ENCODE measurements at regions not wholly inside any gene's neighbourhood (a gene's known extent, or its start where the extent isn't known, plus 50 kb on each side); places are given as distances from the start of the nearest gene placed in this dataset.

DNA sequence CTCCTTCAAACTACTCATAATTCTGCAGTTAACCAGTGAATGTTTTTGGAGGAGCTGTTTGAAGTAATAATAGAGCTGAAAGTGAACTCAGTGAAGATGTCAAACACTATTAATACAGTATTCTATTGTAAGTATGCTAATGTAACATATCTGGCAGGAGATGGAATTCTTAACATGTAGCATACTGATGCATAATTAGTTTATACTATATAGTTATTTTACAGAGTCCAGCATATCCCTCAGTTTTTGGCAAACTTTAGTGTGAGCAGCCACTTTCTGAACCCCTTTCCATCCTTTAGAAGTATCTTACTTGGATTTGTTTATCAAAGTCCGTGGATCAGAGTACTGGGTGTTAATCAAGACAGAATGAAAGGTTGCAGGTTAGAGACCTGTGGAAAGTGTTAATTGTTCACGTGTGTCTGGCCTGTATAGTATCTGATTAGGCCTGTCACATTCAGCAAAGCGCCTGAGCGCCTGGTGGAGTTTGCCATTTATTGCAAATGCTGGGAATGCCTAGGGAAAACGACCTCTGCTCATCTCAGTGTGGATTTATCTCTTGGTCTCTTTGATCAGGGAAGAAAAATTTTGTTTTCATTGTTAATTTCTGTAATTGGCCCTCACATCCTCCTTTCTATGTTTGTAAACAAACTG lies 251.7 kb upstream of the MAD2L1 start:
- ATAC-seq (replicated peaks; ENCODE audit: extremely low read depth, poor library complexity, severe bottlenecking) (no peak), DNase-seq (ENCODE audit: low spot score in 2 of 2) (no peak)
- Mint-ChIP-seq H3K4me3 (no peak overlapping the region), H3K27me3 (no peaks in the 10 kb centered on the region), H3K4me1 (no peaks in the 10 kb centered on the region), H3K36me3 (ENCODE audit: insufficient read depth) (no peaks in the 10 kb centered on the region), H3K27ac (ENCODE audit: low read depth) (no peak overlapping the region), H3K9me3 (peaks cover 10% of the 10 kb centered on the region)

DNA sequence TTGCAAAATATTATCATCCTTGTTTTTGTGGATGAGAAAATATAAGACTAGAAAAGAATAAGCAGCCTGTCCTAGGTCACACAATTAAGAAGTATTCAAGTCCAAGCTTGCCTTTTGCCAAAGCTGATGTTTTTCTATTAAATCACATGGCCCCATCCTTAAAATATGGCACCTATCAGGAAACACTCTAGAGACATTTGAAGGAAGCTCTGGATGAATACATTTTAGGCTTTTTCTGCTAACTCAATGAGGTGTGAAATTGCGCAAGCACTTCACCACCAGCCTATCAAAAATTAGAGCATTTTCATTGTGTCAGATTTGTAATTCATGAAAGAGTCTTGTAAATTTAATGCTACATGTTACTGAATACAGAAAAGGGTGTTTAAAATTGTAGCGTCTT lies 251.1 kb upstream of the MAD2L1 start:
- Mint-ChIP-seq H3K9me3 (peaks cover 10% of the 10 kb centered on the region), H3K27ac (ENCODE audit: low read depth) (no peak overlapping the region), H3K36me3 (ENCODE audit: insufficient read depth) (no peaks in the 10 kb centered on the region), H3K4me1 (no peaks in the 10 kb centered on the region), H3K4me3 (no peak overlapping the region), H3K27me3 (no peaks in the 10 kb centered on the region)
- ATAC-seq (replicated peaks; ENCODE audit: extremely low read depth, poor library complexity, severe bottlenecking) (no peak), DNase-seq (ENCODE audit: low spot score in 2 of 2) (no peak)

DNA sequence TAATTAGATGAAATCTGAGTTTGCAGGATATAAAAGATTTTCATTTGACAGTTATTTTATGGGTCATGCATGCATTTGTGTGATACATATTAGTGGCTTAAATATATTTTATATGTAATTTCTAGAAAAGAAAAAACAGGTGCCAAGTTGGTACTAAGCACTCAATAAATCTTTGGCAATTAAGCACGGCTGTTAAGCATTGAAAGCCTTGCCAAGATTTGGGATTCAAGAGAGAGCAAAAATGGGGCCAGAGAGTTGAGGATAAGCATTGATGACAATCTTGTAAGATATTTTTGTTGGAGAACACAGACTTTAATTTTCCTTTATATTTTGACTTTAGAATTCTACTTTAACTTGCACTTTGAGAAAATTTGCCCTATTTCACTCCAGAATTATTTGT lies 249.8 kb upstream of the MAD2L1 start:
- DNase-seq (ENCODE audit: low spot score in 2 of 2), result no peak
- Mint-ChIP-seq H3K9me3 (peaks cover 10% of the 10 kb centered on the region), H3K4me1 (no peaks in the 10 kb centered on the region), H3K27ac (ENCODE audit: low read depth) (no peak overlapping the region), H3K27me3 (no peaks in the 10 kb centered on the region), H3K4me3 (no peak overlapping the region), H3K36me3 (ENCODE audit: insufficient read depth) (no peaks in the 10 kb centered on the region)
- ATAC-seq (replicated peaks; ENCODE audit: extremely low read depth, poor library complexity, severe bottlenecking), result no peak

DNA sequence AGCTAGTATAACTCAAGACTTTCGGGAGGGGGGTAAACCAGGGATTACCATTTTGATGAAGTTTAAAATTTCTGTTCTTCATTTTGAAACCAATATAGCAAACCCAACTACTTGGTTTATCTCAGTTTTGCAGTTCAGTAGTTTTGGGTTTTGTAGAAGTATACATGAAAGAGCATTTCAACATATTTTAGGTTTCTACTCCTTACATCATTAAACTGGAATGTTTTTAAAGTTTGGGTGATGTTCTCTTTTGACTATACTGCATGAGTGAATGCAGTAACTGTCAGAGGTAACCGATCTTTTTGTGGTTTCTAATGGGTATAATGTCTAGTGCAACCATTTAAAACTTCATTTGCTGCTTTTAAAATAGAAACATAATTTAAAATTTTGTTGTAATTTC lies 248.3 kb upstream of the MAD2L1 start:
- ATAC-seq (replicated peaks; ENCODE audit: extremely low read depth, poor library complexity, severe bottlenecking) (no peak), DNase-seq (ENCODE audit: low spot score in 2 of 2) (no peak)
- no peak overlapping the region for H3K4me3 Mint-ChIP-seq
- H3K4me1 Mint-ChIP-seq, result no peaks in the 10 kb centered on the region
- H3K27ac Mint-ChIP-seq (ENCODE audit: low read depth), result no peak overlapping the region
- no peaks in the 10 kb centered on the region for H3K27me3 Mint-ChIP-seq
- H3K9me3 Mint-ChIP-seq, result peaks cover 16% of the 10 kb centered on the region
- no peaks in the 10 kb centered on the region for H3K36me3 Mint-ChIP-seq (ENCODE audit: insufficient read depth)

DNA sequence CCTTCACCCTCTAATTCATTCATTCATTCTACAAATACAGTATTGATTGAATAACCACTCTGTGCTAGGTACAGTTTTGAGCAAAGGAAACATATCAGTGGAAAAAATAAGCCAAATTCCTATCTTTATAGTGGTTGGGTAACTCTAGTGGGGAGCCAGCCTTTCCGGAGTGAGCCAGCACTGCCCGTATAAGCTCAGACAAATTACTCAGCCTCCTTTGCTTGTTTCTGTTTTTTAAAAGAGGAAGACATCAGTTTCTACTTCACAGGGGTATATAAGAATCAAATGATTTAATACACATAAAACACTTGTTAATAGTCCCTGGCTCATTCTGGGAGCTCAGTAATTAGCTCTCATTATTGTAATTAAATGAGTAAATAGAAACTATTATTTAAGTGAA lies 238.2 kb upstream of the MAD2L1 start:
- H3K36me3 Mint-ChIP-seq (ENCODE audit: insufficient read depth), result no peaks in the 10 kb centered on the region
- H3K9me3 Mint-ChIP-seq, result peaks cover 5% of the 10 kb centered on the region
- no peak overlapping the region for H3K27ac Mint-ChIP-seq (ENCODE audit: low read depth)
- no peaks in the 10 kb centered on the region for H3K4me1 Mint-ChIP-seq
- ATAC-seq (replicated peaks; ENCODE audit: extremely low read depth, poor library complexity, severe bottlenecking) (no peak), DNase-seq (ENCODE audit: low spot score in 2 of 2) (no peak)
- H3K27me3 Mint-ChIP-seq, result no peaks in the 10 kb centered on the region
- no peak overlapping the region for H3K4me3 Mint-ChIP-seq

DNA sequence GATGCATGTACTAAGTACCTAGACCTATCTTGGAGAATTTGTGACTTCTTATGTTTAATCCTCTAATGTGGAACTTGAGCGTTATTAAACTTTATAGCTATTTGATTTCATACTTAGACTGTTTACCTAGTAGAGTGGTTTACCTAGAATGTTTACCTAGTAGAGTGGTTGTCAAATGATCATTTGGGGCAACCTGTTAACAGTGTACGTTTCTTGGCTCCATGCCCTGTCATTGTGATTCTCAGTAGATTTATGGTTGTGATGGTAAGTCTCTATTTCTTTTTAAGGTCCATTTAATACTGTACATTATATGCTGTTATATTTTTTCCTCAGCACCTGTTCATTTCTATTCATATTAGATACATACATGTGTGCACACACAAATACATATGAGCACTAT lies 233.0 kb upstream of the MAD2L1 start:
- Mint-ChIP-seq H3K4me3 (no peak overlapping the region), H3K36me3 (ENCODE audit: insufficient read depth) (peaks cover 3% of the 10 kb centered on the region), H3K9me3 (peaks cover 10% of the 10 kb centered on the region), H3K27me3 (no peaks in the 10 kb centered on the region), H3K4me1 (no peaks in the 10 kb centered on the region), H3K27ac (ENCODE audit: low read depth) (no peak overlapping the region)
- no peak for ATAC-seq (replicated peaks; ENCODE audit: extremely low read depth, poor library complexity, severe bottlenecking)
- DNase-seq (ENCODE audit: low spot score in 2 of 2), result no peak

DNA sequence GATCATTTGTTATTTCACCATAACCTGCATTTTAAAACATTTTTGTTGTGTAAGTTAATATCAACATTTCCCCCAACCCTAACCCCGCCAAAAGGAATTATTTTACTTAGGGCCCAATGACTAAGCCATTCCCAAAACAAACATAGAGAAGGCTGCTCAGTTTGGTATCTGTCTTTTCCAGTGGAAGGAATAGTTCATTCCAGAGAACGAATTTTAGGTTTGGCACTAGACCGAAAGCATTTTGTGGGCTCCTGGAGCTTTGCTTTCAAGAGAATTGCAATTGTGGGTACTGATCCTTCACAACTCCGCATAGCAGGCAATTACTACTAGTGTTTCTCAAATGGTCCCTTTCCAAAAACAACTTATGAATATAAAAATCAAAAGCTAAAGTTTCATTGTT lies 226.7 kb upstream of the MAD2L1 start:
- H3K4me3 Mint-ChIP-seq, result no peak overlapping the region
- H3K9me3 Mint-ChIP-seq, result no peaks in the 10 kb centered on the region
- no peak for ATAC-seq (replicated peaks; ENCODE audit: extremely low read depth, poor library complexity, severe bottlenecking)
- no peaks in the 10 kb centered on the region for H3K4me1 Mint-ChIP-seq
- no peak overlapping the region for H3K27ac Mint-ChIP-seq (ENCODE audit: low read depth)
- no peaks in the 10 kb centered on the region for H3K36me3 Mint-ChIP-seq (ENCODE audit: insufficient read depth)
- DNase-seq (ENCODE audit: low spot score in 2 of 2), result no peak
- H3K27me3 Mint-ChIP-seq, result no peaks in the 10 kb centered on the region

DNA sequence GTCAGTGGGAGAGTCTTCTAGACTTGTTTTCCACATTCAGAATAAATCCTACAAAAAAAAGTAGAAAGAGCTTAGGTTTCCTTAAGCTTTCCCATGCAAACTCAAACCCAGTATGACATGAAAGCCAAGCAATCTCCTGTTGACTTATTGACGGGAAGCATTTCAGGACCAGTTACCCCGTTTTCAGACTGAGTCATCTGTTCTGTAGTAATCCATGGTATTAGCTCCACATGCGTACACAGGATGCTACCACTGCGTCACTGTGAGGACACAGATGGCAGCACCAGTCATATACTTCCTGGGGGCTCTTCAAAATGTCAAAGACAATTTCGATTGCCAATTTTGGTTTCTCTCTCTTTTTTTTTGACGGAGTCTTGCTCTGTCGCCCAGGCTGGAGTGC lies 224.9 kb upstream of the MAD2L1 start:
- Mint-ChIP-seq H3K4me3 (no peak overlapping the region), H3K36me3 (ENCODE audit: insufficient read depth) (no peaks in the 10 kb centered on the region), H3K9me3 (no peaks in the 10 kb centered on the region), H3K27me3 (no peaks in the 10 kb centered on the region), H3K4me1 (no peaks in the 10 kb centered on the region), H3K27ac (ENCODE audit: low read depth) (no peak overlapping the region)
- no peak for ATAC-seq (replicated peaks; ENCODE audit: extremely low read depth, poor library complexity, severe bottlenecking)
- DNase-seq (ENCODE audit: low spot score in 2 of 2), result no peak

DNA sequence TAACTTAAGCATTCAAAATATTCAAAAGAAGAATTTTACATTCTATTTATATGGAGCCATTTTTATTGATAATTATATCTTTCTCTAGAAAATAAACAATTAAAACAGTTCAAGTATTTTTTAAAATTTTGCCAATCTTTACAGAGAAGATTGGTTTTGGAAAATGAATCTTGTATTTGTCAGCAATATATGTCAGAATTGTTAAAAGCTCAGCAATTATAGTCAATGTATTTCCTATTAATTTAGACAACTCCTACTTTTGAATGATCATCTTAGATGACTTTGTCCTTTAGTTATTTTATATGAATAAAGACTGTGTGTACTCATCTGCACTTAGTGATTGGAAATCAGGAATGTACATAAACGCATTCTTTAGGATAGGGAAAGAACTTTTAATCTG lies 223.9 kb upstream of the MAD2L1 start:
- Mint-ChIP-seq H3K27me3 (no peaks in the 10 kb centered on the region), H3K4me3 (no peak overlapping the region), H3K9me3 (no peaks in the 10 kb centered on the region), H3K36me3 (ENCODE audit: insufficient read depth) (no peaks in the 10 kb centered on the region), H3K4me1 (no peaks in the 10 kb centered on the region), H3K27ac (ENCODE audit: low read depth) (no peak overlapping the region)
- ATAC-seq (replicated peaks; ENCODE audit: extremely low read depth, poor library complexity, severe bottlenecking) (no peak), DNase-seq (ENCODE audit: low spot score in 2 of 2) (no peak)

DNA sequence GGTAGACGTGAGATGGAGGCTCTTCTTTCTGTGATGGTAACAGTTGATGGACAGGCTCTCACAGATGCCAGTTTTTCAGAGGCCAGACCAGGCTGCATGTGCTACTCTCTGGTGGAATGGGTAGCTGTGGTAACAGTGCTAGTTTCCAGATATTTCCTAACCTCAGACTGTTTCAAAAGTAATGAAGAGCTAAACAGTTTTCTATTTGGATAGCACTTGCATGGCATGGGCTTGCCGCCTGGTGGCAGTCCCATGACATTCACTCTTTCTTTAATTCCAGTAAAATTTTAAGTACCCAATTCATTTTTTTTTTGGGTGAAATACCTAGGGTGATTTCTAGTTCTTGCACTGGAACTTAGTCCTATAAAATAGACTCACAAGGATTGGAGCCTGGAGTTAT lies 220.2 kb upstream of the MAD2L1 start:
- no peak overlapping the region for H3K4me3 Mint-ChIP-seq
- H3K27me3 Mint-ChIP-seq, result no peaks in the 10 kb centered on the region
- ATAC-seq (replicated peaks; ENCODE audit: extremely low read depth, poor library complexity, severe bottlenecking) (no peak), DNase-seq (ENCODE audit: low spot score in 2 of 2) (no peak)
- no peak overlapping the region for H3K27ac Mint-ChIP-seq (ENCODE audit: low read depth)
- no peaks in the 10 kb centered on the region for H3K4me1 Mint-ChIP-seq
- no peaks in the 10 kb centered on the region for H3K36me3 Mint-ChIP-seq (ENCODE audit: insufficient read depth)
- no peaks in the 10 kb centered on the region for H3K9me3 Mint-ChIP-seq

DNA sequence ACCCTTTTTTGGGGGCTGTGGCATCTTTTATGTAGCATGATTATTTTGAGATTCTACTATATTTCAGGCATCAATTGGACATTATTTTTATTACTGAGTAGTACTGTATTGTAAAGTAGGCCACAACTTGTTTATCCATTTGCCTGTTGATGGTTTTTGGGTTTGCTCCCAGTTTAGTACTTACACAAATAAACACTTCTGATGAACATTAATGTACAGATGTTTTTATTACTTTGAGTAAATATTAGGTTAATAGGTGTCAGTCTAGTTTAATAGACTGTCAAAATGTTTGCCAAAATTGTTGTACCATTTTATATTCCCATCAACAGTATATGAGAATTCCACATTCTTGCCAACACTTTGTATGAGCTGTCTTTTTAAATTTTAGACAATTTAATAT lies 214.9 kb upstream of the MAD2L1 start:
- H3K9me3 Mint-ChIP-seq, result peaks cover 5% of the 10 kb centered on the region
- H3K4me3 Mint-ChIP-seq, result no peak overlapping the region
- no peaks in the 10 kb centered on the region for H3K4me1 Mint-ChIP-seq
- no peaks in the 10 kb centered on the region for H3K27me3 Mint-ChIP-seq
- DNase-seq (ENCODE audit: low spot score in 2 of 2), result no peak
- no peaks in the 10 kb centered on the region for H3K36me3 Mint-ChIP-seq (ENCODE audit: insufficient read depth)
- no peak for ATAC-seq (replicated peaks; ENCODE audit: extremely low read depth, poor library complexity, severe bottlenecking)
- no peak overlapping the region for H3K27ac Mint-ChIP-seq (ENCODE audit: low read depth)

DNA sequence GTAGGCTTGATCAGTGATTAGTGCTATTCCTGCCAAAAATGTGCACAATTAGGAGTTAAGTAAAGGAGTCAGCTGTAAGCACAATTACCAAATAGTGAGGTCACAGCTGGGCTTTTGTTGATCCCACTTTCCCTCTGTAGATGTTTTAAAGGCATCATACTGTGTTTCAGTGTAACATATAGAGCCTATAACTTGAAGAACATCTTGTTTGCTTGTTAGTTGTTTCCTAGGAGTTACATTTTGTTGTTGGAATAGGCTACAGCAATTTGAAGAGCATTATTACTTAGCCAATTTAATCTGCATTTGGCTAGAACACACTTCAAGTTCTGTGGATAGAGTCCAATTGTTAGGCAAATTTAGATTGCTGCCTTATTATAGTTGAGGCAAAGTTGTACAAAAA lies 210.7 kb upstream of the MAD2L1 start:
- no peaks in the 10 kb centered on the region for H3K27me3 Mint-ChIP-seq
- H3K9me3 Mint-ChIP-seq, result peaks cover 12% of the 10 kb centered on the region
- DNase-seq (ENCODE audit: low spot score in 2 of 2), result no peak
- H3K36me3 Mint-ChIP-seq (ENCODE audit: insufficient read depth), result peaks cover 2% of the 10 kb centered on the region
- no peaks in the 10 kb centered on the region for H3K4me1 Mint-ChIP-seq
- no peak overlapping the region for H3K27ac Mint-ChIP-seq (ENCODE audit: low read depth)
- H3K4me3 Mint-ChIP-seq, result no peak overlapping the region
- ATAC-seq (replicated peaks; ENCODE audit: extremely low read depth, poor library complexity, severe bottlenecking), result no peak

DNA sequence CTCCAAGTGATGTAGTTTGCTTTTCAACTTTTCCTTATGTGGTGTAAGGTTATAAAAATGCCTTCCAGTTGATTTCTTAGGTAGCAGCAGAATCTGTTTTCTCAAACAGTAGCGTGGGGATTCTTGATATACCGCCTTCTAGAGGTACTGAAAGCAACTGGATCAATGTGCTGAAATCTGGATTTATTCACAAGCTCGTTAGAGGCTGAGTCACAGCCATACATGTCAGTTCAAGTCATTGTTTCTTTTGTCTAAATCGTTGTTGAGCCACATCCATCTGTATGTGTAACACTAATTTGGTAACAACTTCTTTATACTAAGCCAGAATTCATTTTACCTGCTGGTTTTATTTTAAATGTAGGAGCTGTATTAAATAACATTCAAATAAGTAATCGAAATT lies 200.0 kb upstream of the MAD2L1 start:
- Mint-ChIP-seq H3K4me3 (no peak overlapping the region), H3K4me1 (no peaks in the 10 kb centered on the region), H3K27me3 (no peaks in the 10 kb centered on the region), H3K27ac (ENCODE audit: low read depth) (no peak overlapping the region), H3K9me3 (peaks cover 3% of the 10 kb centered on the region), H3K36me3 (ENCODE audit: insufficient read depth) (no peaks in the 10 kb centered on the region)
- ATAC-seq (replicated peaks; ENCODE audit: extremely low read depth, poor library complexity, severe bottlenecking) (no peak), DNase-seq (ENCODE audit: low spot score in 2 of 2) (no peak)

DNA sequence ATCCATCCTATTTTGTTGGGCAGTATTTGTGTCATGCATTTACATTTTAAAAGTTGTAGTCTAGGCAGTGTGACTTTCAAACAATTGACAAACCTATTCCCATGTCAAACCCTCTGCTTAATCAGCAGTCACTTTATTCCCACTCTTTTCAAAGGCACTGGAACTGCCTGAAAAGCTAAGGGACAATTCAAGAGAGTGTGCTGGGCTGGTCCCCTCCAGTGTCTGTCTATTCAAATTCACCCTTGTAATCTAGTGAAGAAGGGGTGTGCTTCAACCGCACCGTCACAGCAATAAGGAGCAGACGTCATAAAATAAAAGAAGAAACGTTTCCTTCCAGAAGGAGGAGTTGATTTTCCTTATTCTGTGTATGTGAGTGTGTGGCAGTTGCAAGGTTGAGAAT lies 197.0 kb upstream of the MAD2L1 start:
- Mint-ChIP-seq H3K36me3 (ENCODE audit: insufficient read depth) (no peaks in the 10 kb centered on the region), H3K27me3 (no peaks in the 10 kb centered on the region), H3K4me3 (no peak overlapping the region), H3K9me3 (peaks cover 5% of the 10 kb centered on the region), H3K27ac (ENCODE audit: low read depth) (no peak overlapping the region), H3K4me1 (no peaks in the 10 kb centered on the region)
- DNase-seq (ENCODE audit: low spot score in 2 of 2) (no peak), ATAC-seq (replicated peaks; ENCODE audit: extremely low read depth, poor library complexity, severe bottlenecking) (no peak)
